CD4-positive, alpha-beta T cell (primary cell): ENCODE measurements at regions not wholly inside any gene's neighbourhood (a gene's known extent, or its start where the extent isn't known, plus 50 kb on each side); places are given as distances from the start of the nearest gene placed in this dataset.

ENCODE experiments used
- ATAC-seq: fragments of 200-7000 bp; cut with Tn5 transposase; one replicate; pipeline ENCODE4 v1.10.0; 2022; ENCODE audit warnings: mild to moderate bottlenecking; ENCODE audit not compliant: poor library complexity
- CTCF ChIA-PET: fragments of 350-600 bp; sonication (Branson Sonifier 250); formaldehyde crosslinking; loops from one replicate; lab custom pipeline; 2021; ENCODE audit warnings: antibody characterized with exemption, inconsistent platforms; lab: Charles Lee
- POLR2A ChIA-PET: fragments of 350-600 bp; sonication (Branson Sonifier 250); formaldehyde crosslinking; loops from one replicate; lab custom pipeline; 2021; ENCODE audit warnings: antibody characterized with exemption, inconsistent platforms; lab: Charles Lee
- DNase-seq, 14 experiments: peaks; one replicate each; pipeline ENCODE4 v3.0.0-alpha.2; 2013 to 2020; ENCODE audit warnings: mixed read lengths in 2 of 14
- H3K27ac ChIP-seq, 2 donors: one replicate each; pipeline versions ENCODE4 v1.5.1 to v1.7.0; 2013; ENCODE audit warnings: low read length in 2 of 2, low read depth in 1 of 2, mild to moderate bottlenecking in 1 of 2
- H3K27me3 ChIP-seq, 2 experiments: 1 replicate in 1 of 2; 2 replicates in 1 of 2; pipeline versions ENCODE4 v1.6.1 to v1.7.0; 2013; ENCODE audit warnings: low read length in 2 of 2, control low read depth in 1 of 2, mild to moderate bottlenecking in 1 of 2, moderate library complexity in 1 of 2; ENCODE audit not compliant: insufficient read depth in 2 of 2, control insufficient read depth in 1 of 2
- H3K36me3 ChIP-seq: one replicate; pipeline ENCODE4 v1.6.1; 2013; ENCODE audit warnings: low read length, control low read depth; ENCODE audit not compliant: insufficient read depth
- H3K4me1 ChIP-seq: one replicate; pipeline ENCODE4 v1.6.1; 2013; ENCODE audit warnings: low read length, control low read depth; ENCODE audit not compliant: insufficient read depth
- H3K4me3 ChIP-seq: one replicate; pipeline ENCODE4 v1.5.1; 2013; ENCODE audit warnings: mild to moderate bottlenecking, low read length, moderate library complexity
- H3K9me3 ChIP-seq, 2 experiments: 1 replicate in 1 of 2; 2 replicates in 1 of 2; pipeline versions ENCODE4 v1.6.1 to v1.7.0; 2013; ENCODE audit warnings: low read length in 2 of 2, mild to moderate bottlenecking in 2 of 2, control low read depth in 1 of 2, moderate library complexity in 1 of 2; ENCODE audit not compliant: control insufficient read depth in 1 of 2, insufficient read depth in 1 of 2
- H3K27ac Mint-ChIP-seq: one replicate; pipeline ENCODE4 v1.8.0; 2020; ENCODE audit warnings: mixed read lengths
- H3K27me3 Mint-ChIP-seq: one replicate; pipeline ENCODE4 v1.8.0; 2021; ENCODE audit warnings: mixed read lengths
- H3K36me3 Mint-ChIP-seq: one replicate; pipeline ENCODE4 v1.8.0; 2021; ENCODE audit warnings: low read depth, mixed read lengths
- H3K4me1 Mint-ChIP-seq: one replicate; pipeline ENCODE4 v1.8.0; 2021; ENCODE audit warnings: low read depth, mixed read lengths
- H3K4me3 Mint-ChIP-seq: one replicate; pipeline ENCODE4 v1.8.0; 2020; ENCODE audit warnings: mild to moderate bottlenecking, mixed read lengths
- H3K9me3 Mint-ChIP-seq: one replicate; pipeline ENCODE4 v1.8.0; 2020; ENCODE audit warnings: mixed read lengths
- CTCF ChIP-seq: fragments of 200-600 bp; IDR thresholded peaks from one replicate; pipeline ENCODE4 v1.8.0; 2022; ENCODE audit warnings: antibody characterized with exemption, mild to moderate bottlenecking
- intact Hi-C, 2 experiments: fragments of 100-400 bp; cut with DNase I in 1 of 2; cut with micrococcal nuclease in 1 of 2; formaldehyde crosslinking; loops; one replicate each; pipeline versions ENCODE4 v1.15.1 to v1.9.0; 2023 to 2025; cut with DNase I, micrococcal nuclease

- H3K36me3 ChIP-seq: no peaks in the 10 kb centered on the region
- POLR2A ChIA-PET: interaction anchor here (0.6 to 0.8 kb wide), 2 partner anchors 20 to 78 kb away, joined by 3 read pairs; no protein-coding TSS in a partner anchor
- peaks cover 5% of the 10 kb centered on the region for H3K4me1 ChIP-seq
- CTCF ChIA-PET: interaction anchor here (1.0 to 2.0 kb wide), 2 partner anchors 16 to 879 kb away, joined by 3 to 4 read pairs; no protein-coding TSS in a partner anchor
- H3K27me3 ChIP-seq: no peaks in the 10 kb centered on the region
- no peaks in the 10 kb centered on the region for H3K9me3 ChIP-seq
- intact Hi-C loops: no loop called here
- Mint-ChIP-seq H3K4me3 (no peak overlapping the region), H3K4me1 (peaks cover 38% of the 10 kb centered on the region), H3K36me3 (no peaks in the 10 kb centered on the region), H3K27me3 (no peaks in the 10 kb centered on the region), H3K9me3 (no peaks in the 10 kb centered on the region), H3K27ac (no peak overlapping the region)
- DNase-seq (no peak), ATAC-seq (no peak)
- TF ChIP-seq CTCF: no peak
- no peak overlapping the region for H3K4me3 ChIP-seq
- H3K27ac ChIP-seq: no peak overlapping the region
Observed at GRCh38 chr6:142550310-142551063, 248.7 kb downstream of the ADGRG6 start.

- no peak for TF ChIP-seq CTCF
- no peaks in the 10 kb centered on the region for H3K27me3 ChIP-seq
- ATAC-seq: peak; percentile 99
- no peaks in the 10 kb centered on the region for H3K36me3 Mint-ChIP-seq
- peak in 13 of 14 experiments; percentile 9 to 69 (median 47) for DNase-seq
- H3K4me1 ChIP-seq: peaks cover 5% of the 10 kb centered on the region
- H3K27ac ChIP-seq: no peak overlapping the region
- CTCF ChIA-PET: interaction anchor here (1.0 to 2.0 kb wide), 2 partner anchors 15 to 878 kb away, joined by 3 to 4 read pairs; no protein-coding TSS in a partner anchor
- H3K4me3 ChIP-seq: no peak overlapping the region
- POLR2A ChIA-PET: interaction anchor here (0.8 kb wide), 1 partner anchor 19 kb away, joined by 3 read pairs; no protein-coding TSS in a partner anchor
- H3K9me3 ChIP-seq: no peaks in the 10 kb centered on the region
- no peak overlapping the region for H3K27ac Mint-ChIP-seq
- no peaks in the 10 kb centered on the region for H3K9me3 Mint-ChIP-seq
- H3K4me1 Mint-ChIP-seq: peaks cover 36% of the 10 kb centered on the region
- H3K27me3 Mint-ChIP-seq: no peaks in the 10 kb centered on the region
- H3K36me3 ChIP-seq: no peaks in the 10 kb centered on the region
- H3K4me3 Mint-ChIP-seq: peak overlapping the region; percentile 40
- intact Hi-C loops: no loop called here
Observed at GRCh38 chr6:142551274-142551811, 249.5 kb downstream of the ADGRG6 start.

GRCh38 chr6:142558786-142559185 lies 257.0 kb downstream of the ADGRG6 start:
- Histone ChIP-seq H3K27ac (no peak overlapping the region), H3K36me3 (no peaks in the 10 kb centered on the region), H3K27me3 (no peaks in the 10 kb centered on the region), H3K9me3 (no peaks in the 10 kb centered on the region), H3K4me3 (no peak overlapping the region), H3K4me1 (peaks cover 16% of the 10 kb centered on the region)
- Mint-ChIP-seq H3K9me3 (peaks cover 2% of the 10 kb centered on the region), H3K36me3 (no peaks in the 10 kb centered on the region), H3K4me1 (peaks cover 26% of the 10 kb centered on the region), H3K27me3 (no peaks in the 10 kb centered on the region), H3K4me3 (no peak overlapping the region), H3K27ac (no peak overlapping the region)
- no peak for TF ChIP-seq CTCF
- intact Hi-C loops: no loop called here
- ATAC-seq (no peak), DNase-seq (no peak)
- CTCF ChIA-PET: no interaction called here
- POLR2A ChIA-PET: interaction anchor here (1.0 kb wide), 1 partner anchor 11 kb away, joined by 5 read pairs; no protein-coding TSS in a partner anchor
